Right lobe of liver (tissue), 4 donors: ENCODE measurements at regions not wholly inside any gene's neighbourhood (a gene's known extent, or its start where the extent isn't known, plus 50 kb on each side); places are given as distances from the start of the nearest gene placed in this dataset.

ENCODE experiments used
- CTCF ChIP-seq, 4 donors: fragments of 200-600 bp in 3 of 4; fragments of 450-650 bp in 1 of 4; IDR thresholded peaks; one replicate each; pipeline versions ENCODE4 v1.5.1 to v1.8.0; 2016 to 2022; ENCODE audit warnings: antibody characterized with exemption in 4 of 4, mild to moderate bottlenecking in 2 of 4
- POLR2A ChIP-seq: fragments of 450-650 bp; IDR thresholded peaks from one replicate; pipeline ENCODE4 v1.6.1; 2017; ENCODE audit warnings: antibody characterized with exemption, mild to moderate bottlenecking
- donor health status: DM: no; HTN: no; CAD: no.
- donor health status: DM: no; HTN: no; CAD: no.
- donor health status: DM: no; HTN: yes; CAD: no.

- TF ChIP-seq CTCF (IDR thresholded peaks at IDR 0.05): no peak
- no peak for TF ChIP-seq POLR2A
Observed at GRCh38 chr2:221640686-221641085, 68.6 kb upstream of the EPHA4 start.
